HEK293 (cell line): ENCODE measurements at regions not wholly inside any gene's neighbourhood (a gene's known extent, or its start where the extent isn't known, plus 50 kb on each side); places are given as distances from the start of the nearest gene placed in this dataset.

Source experiments
- CTCF ChIA-PET: fragments of 350-600 bp; formaldehyde crosslinking; extraction: SDS; loops from one replicate; lab custom pipeline; 2021; ENCODE audit warnings: antibody characterized with exemption; lab: Yijun Ruan, JAX
- POLR2A ChIA-PET: fragments of 300-600 bp; formaldehyde crosslinking; extraction: SDS; loops from one replicate; lab custom pipeline; 2020; ENCODE audit warnings: antibody characterized with exemption, inconsistent platforms; lab: Yijun Ruan, JAX
- H3K27ac ChIP-seq: fragments of 200-500 bp; sonication (Bioruptor generic); 2 replicates; pipeline ENCODE4 v1.5.1; 2014; ENCODE audit warnings: low read depth, low read length, control low read depth, inconsistent platforms; ENCODE audit errors: extremely low read depth
- H3K36me3 ChIP-seq, 2 experiments: fragments of 200-500 bp in 1 of 2; sonication (Bioruptor generic) in 1 of 2; 1 replicate in 1 of 2; 2 replicates in 1 of 2; pipeline ENCODE4 v1.5.1; 2014 to 2017; ENCODE audit warnings: inconsistent platforms in 2 of 2, low read length in 2 of 2; ENCODE audit not compliant: control insufficient read depth in 2 of 2, insufficient read depth in 1 of 2
- H3K4me1 ChIP-seq: fragments of 200-500 bp; sonication (Bioruptor generic); 2 replicates; pipeline ENCODE4 v1.5.1; 2014; ENCODE audit warnings: mild to moderate bottlenecking, low read length, inconsistent platforms; ENCODE audit not compliant: control insufficient read depth, insufficient read depth
- H3K4me3 ChIP-seq: 2 replicates; pipeline ENCODE4 v1.5.1; 2011; ENCODE audit warnings: low read depth, mild to moderate bottlenecking, control low read depth, low read length, moderate library complexity
- H3K9me3 ChIP-seq: fragments of 200-500 bp; sonication (Bioruptor generic); 2 replicates; pipeline ENCODE4 v1.5.1; 2014; ENCODE audit warnings: low read depth, low read length, inconsistent platforms; ENCODE audit not compliant: control insufficient read depth, insufficient read depth
- GFI1B ChIP-seq: fragments of 450-650 bp; formaldehyde crosslinking; IDR thresholded peaks from 2 replicates; pipeline ENCODE4 v1.5.1; 2016; ENCODE audit warnings: missing biosample characterization, missing genetic modification characterization
- REPIN1 ChIP-seq: fragments of 450-650 bp; formaldehyde crosslinking; IDR thresholded peaks from 2 replicates; pipeline ENCODE4 v1.5.1; 2017; ENCODE audit warnings: missing biosample characterization, missing genetic modification characterization, low read depth
- SALL2 ChIP-seq: fragments of 450-650 bp; formaldehyde crosslinking; IDR thresholded peaks from 2 replicates; pipeline ENCODE4 v1.5.0; 2017; ENCODE audit warnings: missing biosample characterization, mild to moderate bottlenecking, missing genetic modification characterization, borderline replicate concordance
- ZNF211 ChIP-seq: fragments of 450-650 bp; formaldehyde crosslinking; IDR thresholded peaks from 2 replicates; pipeline ENCODE4 v1.5.1; 2016; ENCODE audit warnings: low read depth, missing biosample characterization, missing genetic modification characterization
- ZNF292 ChIP-seq: fragments of 450-650 bp; formaldehyde crosslinking; IDR thresholded peaks from 2 replicates; pipeline ENCODE4 v1.5.1; 2016; ENCODE audit warnings: low read depth, missing biosample characterization, missing genetic modification characterization, borderline replicate concordance
- ZNF548 ChIP-seq: fragments of 450-650 bp; formaldehyde crosslinking; IDR thresholded peaks from 2 replicates; pipeline ENCODE4 v1.5.1; 2016; ENCODE audit warnings: missing biosample characterization, missing genetic modification characterization
- ZNF561 ChIP-seq: fragments of 450-650 bp; IDR thresholded peaks from 2 replicates; pipeline ENCODE4 v1.5.1; 2018; ENCODE audit warnings: missing biosample characterization, missing genetic modification characterization, borderline replicate concordance
- ZNF660 ChIP-seq: fragments of 450-650 bp; IDR thresholded peaks from 2 replicates; pipeline ENCODE4 v1.5.1; 2018; ENCODE audit warnings: missing biosample characterization, mild to moderate bottlenecking, missing genetic modification characterization
- ZNF670 ChIP-seq: fragments of 450-650 bp; formaldehyde crosslinking; IDR thresholded peaks from 2 replicates; pipeline ENCODE4 v1.5.1; 2016; ENCODE audit warnings: missing biosample characterization, missing genetic modification characterization, low read depth
- ZNF701 ChIP-seq: fragments of 450-650 bp; formaldehyde crosslinking; IDR thresholded peaks from 2 replicates; pipeline ENCODE4 v1.5.1; 2016; ENCODE audit warnings: missing biosample characterization, missing genetic modification characterization
- ZNF747 ChIP-seq: fragments of 450-650 bp; formaldehyde crosslinking; IDR thresholded peaks from 2 replicates; pipeline ENCODE4 v1.5.1; 2016; ENCODE audit warnings: missing biosample characterization, missing genetic modification characterization
- ZNF777 ChIP-seq: fragments of 450-650 bp; formaldehyde crosslinking; IDR thresholded peaks from 2 replicates; pipeline ENCODE4 v1.5.1; 2017; ENCODE audit warnings: missing biosample characterization, missing genetic modification characterization, borderline replicate concordance
- ZNF843 ChIP-seq: fragments of 450-650 bp; formaldehyde crosslinking; IDR thresholded peaks from 2 replicates; pipeline ENCODE4 v1.5.1; 2016; ENCODE audit warnings: missing biosample characterization, missing genetic modification characterization
- TF ChIP-seq, protein P1 (sequence below): fragments of 450-650 bp; formaldehyde crosslinking; IDR thresholded peaks from 2 replicates; pipeline ENCODE4 v1.5.1; 2016; ENCODE audit warnings: missing biosample characterization, missing genetic modification characterization
- TF ChIP-seq, protein P2 (sequence below): fragments of 450-650 bp; formaldehyde crosslinking; IDR thresholded peaks from 2 replicates; pipeline ENCODE4 v1.5.1; 2016; ENCODE audit warnings: missing biosample characterization, missing genetic modification characterization
- TF ChIP-seq, protein P3 (sequence below): fragments of 450-650 bp; formaldehyde crosslinking; IDR thresholded peaks from 2 replicates; pipeline ENCODE4 v1.5.1; 2016; ENCODE audit warnings: missing biosample characterization, missing genetic modification characterization
- TF ChIP-seq, protein P4 (sequence below): fragments of 450-650 bp; IDR thresholded peaks from 2 replicates; pipeline ENCODE4 v1.5.1; 2018; ENCODE audit warnings: missing biosample characterization, mild to moderate bottlenecking, missing genetic modification characterization
- TF ChIP-seq, protein P5 (sequence below): fragments of 450-650 bp; formaldehyde crosslinking; IDR thresholded peaks from 2 replicates; pipeline ENCODE4 v1.5.1; 2017; ENCODE audit warnings: missing biosample characterization, missing genetic modification characterization
- TF ChIP-seq, protein P6 (sequence below): fragments of 450-650 bp; formaldehyde crosslinking; IDR thresholded peaks from 2 replicates; pipeline ENCODE4 v1.5.1; 2016; ENCODE audit warnings: missing biosample characterization, missing genetic modification characterization

DNA sequence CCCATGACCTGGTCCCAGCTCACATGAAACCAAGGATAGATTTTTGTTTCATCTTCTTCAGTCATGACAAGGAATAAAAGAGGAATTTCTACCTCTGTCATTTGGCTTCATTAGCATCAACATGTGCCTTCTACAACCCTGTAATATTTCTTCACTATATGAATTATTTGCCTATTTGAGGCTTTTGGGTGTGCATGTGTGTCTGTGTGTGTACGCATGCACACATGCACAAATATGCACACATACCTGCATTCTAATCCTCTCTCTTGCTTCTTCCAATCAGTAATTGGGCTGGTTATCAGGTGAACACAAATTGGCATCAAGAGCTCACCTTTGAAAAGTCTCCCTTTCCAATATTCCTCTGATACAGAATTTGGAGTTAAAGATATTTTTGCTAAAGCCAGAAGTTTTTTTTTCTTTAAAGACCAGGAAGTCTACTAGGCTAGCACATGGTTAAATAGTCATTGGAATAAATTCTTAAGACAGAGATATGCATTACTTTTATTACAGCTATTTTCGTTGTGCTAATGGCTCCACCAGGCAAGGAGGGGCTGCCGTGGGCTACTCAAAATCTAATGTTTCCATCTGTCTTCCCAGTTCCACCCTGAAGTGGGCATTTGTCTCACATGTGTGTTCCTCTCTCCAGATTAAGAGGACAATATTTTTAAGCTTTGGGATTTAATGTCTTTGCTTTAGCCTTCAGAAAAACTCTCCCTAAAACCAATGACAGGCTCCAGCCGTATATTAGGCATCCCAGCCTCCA lies 547.2 kb upstream of the CDH5 start (continued):
- TF ChIP-seq, protein P1, sequence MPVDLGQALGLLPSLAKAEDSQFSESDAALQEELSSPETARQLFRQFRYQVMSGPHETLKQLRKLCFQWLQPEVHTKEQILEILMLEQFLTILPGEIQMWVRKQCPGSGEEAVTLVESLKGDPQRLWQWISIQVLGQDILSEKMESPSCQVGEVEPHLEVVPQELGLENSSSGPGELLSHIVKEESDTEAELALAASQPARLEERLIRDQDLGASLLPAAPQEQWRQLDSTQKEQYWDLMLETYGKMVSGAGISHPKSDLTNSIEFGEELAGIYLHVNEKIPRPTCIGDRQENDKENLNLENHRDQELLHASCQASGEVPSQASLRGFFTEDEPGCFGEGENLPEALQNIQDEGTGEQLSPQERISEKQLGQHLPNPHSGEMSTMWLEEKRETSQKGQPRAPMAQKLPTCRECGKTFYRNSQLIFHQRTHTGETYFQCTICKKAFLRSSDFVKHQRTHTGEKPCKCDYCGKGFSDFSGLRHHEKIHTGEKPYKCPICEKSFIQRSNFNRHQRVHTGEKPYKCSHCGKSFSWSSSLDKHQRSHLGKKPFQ (tag by site-specific recombination) = no peak
- TF ChIP-seq ZNF670 (tag by site-specific recombination) (no peak), GFI1B (tag by site-specific recombination) (no peak), ZNF211 (tag by site-specific recombination) (no peak), SALL2 (no peak), ZNF548 (no peak)
- TF ChIP-seq, protein P2, sequence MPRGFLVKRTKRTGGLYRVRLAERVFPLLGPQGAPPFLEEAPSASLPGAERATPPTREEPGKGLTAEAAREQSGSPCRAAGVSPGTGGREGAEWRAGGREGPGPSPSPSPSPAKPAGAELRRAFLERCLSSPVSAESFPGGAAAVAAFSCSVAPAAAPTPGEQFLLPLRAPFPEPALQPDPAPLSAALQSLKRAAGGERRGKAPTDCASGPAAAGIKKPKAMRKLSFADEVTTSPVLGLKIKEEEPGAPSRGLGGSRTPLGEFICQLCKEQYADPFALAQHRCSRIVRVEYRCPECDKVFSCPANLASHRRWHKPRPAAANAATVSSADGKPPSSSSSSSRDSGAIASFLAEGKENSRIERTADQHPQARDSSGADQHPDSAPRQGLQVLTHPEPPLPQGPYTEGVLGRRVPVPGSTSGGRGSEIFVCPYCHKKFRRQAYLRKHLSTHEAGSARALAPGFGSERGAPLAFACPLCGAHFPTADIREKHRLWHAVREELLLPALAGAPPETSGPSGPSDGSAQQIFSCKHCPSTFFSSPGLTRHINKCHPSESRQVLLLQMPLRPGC (tag by site-specific recombination) = no peak
- TF ChIP-seq, protein P3, sequence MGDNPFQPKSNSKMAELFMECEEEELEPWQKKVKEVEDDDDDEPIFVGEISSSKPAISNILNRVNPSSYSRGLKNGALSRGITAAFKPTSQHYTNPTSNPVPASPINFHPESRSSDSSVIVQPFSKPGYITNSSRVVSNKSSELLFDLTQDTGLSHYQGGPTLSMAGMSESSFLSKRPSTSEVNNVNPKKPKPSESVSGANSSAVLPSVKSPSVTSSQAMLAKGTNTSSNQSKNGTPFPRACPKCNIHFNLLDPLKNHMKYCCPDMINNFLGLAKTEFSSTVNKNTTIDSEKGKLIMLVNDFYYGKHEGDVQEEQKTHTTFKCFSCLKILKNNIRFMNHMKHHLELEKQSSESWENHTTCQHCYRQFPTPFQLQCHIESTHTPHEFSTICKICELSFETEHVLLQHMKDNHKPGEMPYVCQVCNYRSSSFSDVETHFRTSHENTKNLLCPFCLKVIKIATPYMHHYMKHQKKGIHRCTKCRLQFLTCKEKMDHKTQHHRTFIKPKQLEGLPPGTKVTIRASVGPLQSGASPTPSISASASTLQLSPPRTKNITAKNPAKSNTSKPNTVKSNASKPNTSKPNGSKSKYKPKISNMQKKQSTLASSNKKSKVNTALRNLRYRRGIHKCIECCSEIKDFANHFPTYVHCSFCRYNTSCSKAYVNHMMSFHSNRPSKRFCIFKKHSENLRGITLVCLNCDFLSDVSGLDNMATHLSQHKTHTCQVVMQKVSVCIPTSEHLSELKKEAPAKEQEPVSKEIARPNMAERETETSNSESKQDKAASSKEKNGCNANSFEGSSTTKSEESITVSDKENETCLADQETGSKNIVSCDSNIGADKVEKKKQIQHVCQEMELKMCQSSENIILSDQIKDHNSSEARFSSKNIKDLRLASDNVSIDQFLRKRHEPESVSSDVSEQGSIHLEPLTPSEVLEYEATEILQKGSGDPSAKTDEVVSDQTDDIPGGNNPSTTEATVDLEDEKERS = no peak

DNA sequence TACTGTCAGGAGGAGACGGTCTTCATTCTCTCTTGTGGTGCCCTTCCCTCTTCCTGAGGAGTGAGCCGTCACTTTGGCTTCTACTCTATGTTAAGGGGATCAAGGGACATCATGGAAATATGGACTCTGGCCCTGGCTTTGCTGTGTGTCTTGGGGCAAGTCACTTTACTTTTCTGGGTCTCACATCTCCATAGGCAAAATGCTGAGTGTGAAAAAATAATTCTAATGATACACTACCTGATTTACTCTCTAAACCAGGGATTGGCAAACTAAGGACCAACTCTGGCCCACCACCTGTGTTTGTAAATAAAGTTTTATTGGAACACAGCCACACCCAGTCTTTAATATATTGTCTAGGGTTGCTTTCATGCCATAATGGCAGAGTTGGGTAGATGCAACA lies 548.7 kb upstream of the CDH5 start:
- no peak for TF ChIP-seq ZNF561 (tag by site-specific recombination)
- TF ChIP-seq, all 188 proteins: peak for 0
- ChIA-PET CTCF (no interaction called here), POLR2A (no interaction called here)
- no peak overlapping the region for H3K27ac ChIP-seq
- no peak overlapping the region for H3K4me3 ChIP-seq
- H3K9me3 ChIP-seq = no peaks in the 10 kb centered on the region
- no peaks in the 10 kb centered on the region for H3K4me1 ChIP-seq
- no peaks in the 10 kb centered on the region for H3K36me3 ChIP-seq

DNA sequence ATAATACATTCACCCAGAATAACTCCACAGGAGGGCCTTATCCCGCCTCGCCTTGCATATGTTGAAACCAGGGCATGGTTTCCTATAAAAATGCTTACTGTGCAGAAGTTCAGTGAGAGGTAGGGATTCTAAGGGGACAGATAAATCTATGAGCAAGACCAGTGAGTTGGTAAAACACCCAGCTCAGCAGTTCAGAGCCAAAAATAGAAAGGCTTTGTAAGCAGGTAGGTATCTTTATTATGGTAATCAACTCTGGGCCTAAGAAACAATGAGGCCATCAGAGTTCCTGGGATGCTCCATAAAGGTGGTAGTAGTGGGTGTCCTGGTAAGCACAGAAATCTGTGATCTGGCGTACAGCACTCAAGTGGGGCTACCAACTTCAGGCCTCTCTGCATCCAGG lies 549.4 kb upstream of the CDH5 start:
- no peaks in the 10 kb centered on the region for H3K4me1 ChIP-seq
- no peak overlapping the region for H3K4me3 ChIP-seq
- CTCF ChIA-PET = no interaction called here
- H3K36me3 ChIP-seq = no peaks in the 10 kb centered on the region
- no peak overlapping the region for H3K27ac ChIP-seq
- POLR2A ChIA-PET = no interaction called here
- no peaks in the 10 kb centered on the region for H3K9me3 ChIP-seq
- TF ChIP-seq ZNF292 (tag by site-specific recombination) = no peak
- TF ChIP-seq ZNF701 (tag by site-specific recombination) = no peak
- TF ChIP-seq REPIN1 (tag by site-specific recombination) = no peak
- TF ChIP-seq ZNF660 (tag by site-specific recombination) = no peak
- no peak for TF ChIP-seq ZNF843 (tag by site-specific recombination)
- TF ChIP-seq, protein P4, sequence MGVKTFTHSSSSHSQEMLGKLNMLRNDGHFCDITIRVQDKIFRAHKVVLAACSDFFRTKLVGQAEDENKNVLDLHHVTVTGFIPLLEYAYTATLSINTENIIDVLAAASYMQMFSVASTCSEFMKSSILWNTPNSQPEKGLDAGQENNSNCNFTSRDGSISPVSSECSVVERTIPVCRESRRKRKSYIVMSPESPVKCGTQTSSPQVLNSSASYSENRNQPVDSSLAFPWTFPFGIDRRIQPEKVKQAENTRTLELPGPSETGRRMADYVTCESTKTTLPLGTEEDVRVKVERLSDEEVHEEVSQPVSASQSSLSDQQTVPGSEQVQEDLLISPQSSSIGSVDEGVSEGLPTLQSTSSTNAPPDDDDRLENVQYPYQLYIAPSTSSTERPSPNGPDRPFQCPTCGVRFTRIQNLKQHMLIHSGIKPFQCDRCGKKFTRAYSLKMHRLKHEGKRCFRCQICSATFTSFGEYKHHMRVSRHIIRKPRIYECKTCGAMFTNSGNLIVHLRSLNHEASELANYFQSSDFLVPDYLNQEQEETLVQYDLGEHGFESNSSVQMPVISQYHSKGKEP (tag by site-specific recombination) = no peak
- TF ChIP-seq, protein P5, sequence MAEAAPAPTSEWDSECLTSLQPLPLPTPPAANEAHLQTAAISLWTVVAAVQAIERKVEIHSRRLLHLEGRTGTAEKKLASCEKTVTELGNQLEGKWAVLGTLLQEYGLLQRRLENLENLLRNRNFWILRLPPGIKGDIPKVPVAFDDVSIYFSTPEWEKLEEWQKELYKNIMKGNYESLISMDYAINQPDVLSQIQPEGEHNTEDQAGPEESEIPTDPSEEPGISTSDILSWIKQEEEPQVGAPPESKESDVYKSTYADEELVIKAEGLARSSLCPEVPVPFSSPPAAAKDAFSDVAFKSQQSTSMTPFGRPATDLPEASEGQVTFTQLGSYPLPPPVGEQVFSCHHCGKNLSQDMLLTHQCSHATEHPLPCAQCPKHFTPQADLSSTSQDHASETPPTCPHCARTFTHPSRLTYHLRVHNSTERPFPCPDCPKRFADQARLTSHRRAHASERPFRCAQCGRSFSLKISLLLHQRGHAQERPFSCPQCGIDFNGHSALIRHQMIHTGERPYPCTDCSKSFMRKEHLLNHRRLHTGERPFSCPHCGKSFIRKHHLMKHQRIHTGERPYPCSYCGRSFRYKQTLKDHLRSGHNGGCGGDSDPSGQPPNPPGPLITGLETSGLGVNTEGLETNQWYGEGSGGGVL (tag by site-specific recombination) = no peak
- TF ChIP-seq, protein P6, sequence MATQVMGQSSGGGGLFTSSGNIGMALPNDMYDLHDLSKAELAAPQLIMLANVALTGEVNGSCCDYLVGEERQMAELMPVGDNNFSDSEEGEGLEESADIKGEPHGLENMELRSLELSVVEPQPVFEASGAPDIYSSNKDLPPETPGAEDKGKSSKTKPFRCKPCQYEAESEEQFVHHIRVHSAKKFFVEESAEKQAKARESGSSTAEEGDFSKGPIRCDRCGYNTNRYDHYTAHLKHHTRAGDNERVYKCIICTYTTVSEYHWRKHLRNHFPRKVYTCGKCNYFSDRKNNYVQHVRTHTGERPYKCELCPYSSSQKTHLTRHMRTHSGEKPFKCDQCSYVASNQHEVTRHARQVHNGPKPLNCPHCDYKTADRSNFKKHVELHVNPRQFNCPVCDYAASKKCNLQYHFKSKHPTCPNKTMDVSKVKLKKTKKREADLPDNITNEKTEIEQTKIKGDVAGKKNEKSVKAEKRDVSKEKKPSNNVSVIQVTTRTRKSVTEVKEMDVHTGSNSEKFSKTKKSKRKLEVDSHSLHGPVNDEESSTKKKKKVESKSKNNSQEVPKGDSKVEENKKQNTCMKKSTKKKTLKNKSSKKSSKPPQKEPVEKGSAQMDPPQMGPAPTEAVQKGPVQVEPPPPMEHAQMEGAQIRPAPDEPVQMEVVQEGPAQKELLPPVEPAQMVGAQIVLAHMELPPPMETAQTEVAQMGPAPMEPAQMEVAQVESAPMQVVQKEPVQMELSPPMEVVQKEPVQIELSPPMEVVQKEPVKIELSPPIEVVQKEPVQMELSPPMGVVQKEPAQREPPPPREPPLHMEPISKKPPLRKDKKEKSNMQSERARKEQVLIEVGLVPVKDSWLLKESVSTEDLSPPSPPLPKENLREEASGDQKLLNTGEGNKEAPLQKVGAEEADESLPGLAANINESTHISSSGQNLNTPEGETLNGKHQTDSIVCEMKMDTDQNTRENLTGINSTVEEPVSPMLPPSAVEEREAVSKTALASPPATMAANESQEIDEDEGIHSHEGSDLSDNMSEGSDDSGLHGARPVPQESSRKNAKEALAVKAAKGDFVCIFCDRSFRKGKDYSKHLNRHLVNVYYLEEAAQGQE (tag by site-specific recombination) = no peak
- TF ChIP-seq ZNF777 (tag by site-specific recombination) = no peak
- TF ChIP-seq ZNF747 (tag by site-specific recombination) = no peak
